Cardiac septum (tissue), 1 donor: ENCODE measurements at regions not wholly inside any gene's neighbourhood (a gene's known extent, or its start where the extent isn't known, plus 50 kb on each side); places are given as distances from the start of the nearest gene placed in this dataset.

Source experiments
- DNase-seq: peaks from one replicate; pipeline ENCODE4 v3.0.0-alpha.2; 2020; ENCODE audit warnings: low spot score
- intact Hi-C: fragments of 100-400 bp; cut with DNase I; formaldehyde crosslinking; loops from one replicate; pipeline ENCODE4 v1.14.0; 2022
- donor health status: DM: no; HTN: no; CAD: no.

- intact Hi-C loops = no loop called here
- no peak for DNase-seq
These were observed 1019.2 kb downstream of the TTLL7 start for GRCh38 chr1:82979593-82980236.

GRCh38 chr1:82978461-82979324 is 1020.2 kb downstream of the TTLL7 start:
- no peak for DNase-seq
- intact Hi-C loops = no loop called here

- DNase-seq = no peak
- intact Hi-C loops = no loop called here
These were observed 1025.9 kb downstream of the TTLL7 start for GRCh38 chr1:82972841-82973553.

- DNase-seq = no peak
- intact Hi-C loops = no loop called here
These were observed 1029.6 kb downstream of the TTLL7 start for GRCh38 chr1:82969340-82969739.

- no peak for DNase-seq
- intact Hi-C loops = no loop called here
These were observed 1036.3 kb downstream of the TTLL7 start for GRCh38 chr1:82962658-82963057.

- DNase-seq = no peak
- intact Hi-C loops = no loop called here
These were observed 1048.2 kb downstream of the TTLL7 start for GRCh38 chr1:82950606-82951200.

- DNase-seq = no peak
- intact Hi-C loops = no loop called here
These were observed 1050.5 kb downstream of the TTLL7 start for GRCh38 chr1:82948386-82948785.

GRCh38 chr1:82947278-82947677 is 1051.7 kb downstream of the TTLL7 start:
- intact Hi-C loops = no loop called here

GRCh38 chr1:82946096-82946605 is 1052.8 kb downstream of the TTLL7 start:
- intact Hi-C loops = no loop called here
- DNase-seq = no peak

More at GRCh38 chr1:82947278-82947677, 1051.7 kb downstream of the TTLL7 start:
- DNase-seq = no peak

- intact Hi-C loops = no loop called here
- no peak for DNase-seq
These were observed 1054.1 kb downstream of the TTLL7 start for GRCh38 chr1:82944822-82945221.

- no peak for DNase-seq
- intact Hi-C loops = no loop called here
These were observed 1064.9 kb downstream of the TTLL7 start for GRCh38 chr1:82934074-82934473.

- intact Hi-C loops = no loop called here
- DNase-seq = no peak
These were observed 1066.2 kb downstream of the TTLL7 start for GRCh38 chr1:82932727-82933126.

- intact Hi-C loops = no loop called here
- no peak for DNase-seq
These were observed 1066.7 kb downstream of the TTLL7 start for GRCh38 chr1:82932207-82932606.

GRCh38 chr1:82931006-82931405 is 1067.9 kb downstream of the TTLL7 start:
- intact Hi-C loops = no loop called here
- DNase-seq = no peak

GRCh38 chr1:82927753-82928152 is 1071.2 kb downstream of the TTLL7 start:
- DNase-seq = no peak
- intact Hi-C loops = no loop called here

GRCh38 chr1:82924666-82925065 is 1074.3 kb downstream of the TTLL7 start:
- DNase-seq = no peak
- intact Hi-C loops = no loop called here

GRCh38 chr1:82923931-82924330 is 1075.0 kb downstream of the TTLL7 start:
- no peak for DNase-seq
- intact Hi-C loops = no loop called here

GRCh38 chr1:82921759-82922158 is 1077.2 kb downstream of the TTLL7 start:
- intact Hi-C loops = no loop called here
- DNase-seq = no peak

GRCh38 chr1:82920418-82921248 is 1078.3 kb downstream of the TTLL7 start:
- intact Hi-C loops = no loop called here
- no peak for DNase-seq
